Sigmoid colon (tissue), 4 donors: ENCODE measurements at regions not wholly inside any gene's neighbourhood (a gene's known extent, or its start where the extent isn't known, plus 50 kb on each side); places are given as distances from the start of the nearest gene placed in this dataset.

Experiments used
- EP300 ChIP-seq, 4 donors: sonication (generic); formaldehyde crosslinking; IDR thresholded peaks; one replicate each; pipeline ENCODE4 v1.6.1; 2017; ENCODE audit warnings: antibody characterized with exemption in 4 of 4
- POLR2A ChIP-seq, 2 donors: fragments of 450-650 bp; IDR thresholded peaks; one replicate each; pipeline ENCODE4 v1.6.1; 2016; ENCODE audit warnings: antibody characterized with exemption in 2 of 2, mild to moderate bottlenecking in 2 of 2, moderate library complexity in 2 of 2
- POLR2AphosphoS5 ChIP-seq, 4 donors: sonication (generic); formaldehyde crosslinking; IDR thresholded peaks; one replicate each; pipeline ENCODE4 v1.6.1; 2017; ENCODE audit warnings: antibody characterized with exemption in 4 of 4
- TF ChIP-seq, protein P1 (sequence below), 4 experiments: fragments of 450-650 bp in 3 of 4; fragments of 200-600 bp in 1 of 4; IDR thresholded peaks; one replicate each; pipeline ENCODE4 v1.5.1; 2016 to 2019; ENCODE audit warnings: antibody characterized with exemption in 4 of 4, mild to moderate bottlenecking in 3 of 4, moderate library complexity in 2 of 4

GRCh38 chr13:97849305-97849704 lies 104.2 kb upstream of the IPO5 start:
- TF ChIP-seq, protein P1, sequence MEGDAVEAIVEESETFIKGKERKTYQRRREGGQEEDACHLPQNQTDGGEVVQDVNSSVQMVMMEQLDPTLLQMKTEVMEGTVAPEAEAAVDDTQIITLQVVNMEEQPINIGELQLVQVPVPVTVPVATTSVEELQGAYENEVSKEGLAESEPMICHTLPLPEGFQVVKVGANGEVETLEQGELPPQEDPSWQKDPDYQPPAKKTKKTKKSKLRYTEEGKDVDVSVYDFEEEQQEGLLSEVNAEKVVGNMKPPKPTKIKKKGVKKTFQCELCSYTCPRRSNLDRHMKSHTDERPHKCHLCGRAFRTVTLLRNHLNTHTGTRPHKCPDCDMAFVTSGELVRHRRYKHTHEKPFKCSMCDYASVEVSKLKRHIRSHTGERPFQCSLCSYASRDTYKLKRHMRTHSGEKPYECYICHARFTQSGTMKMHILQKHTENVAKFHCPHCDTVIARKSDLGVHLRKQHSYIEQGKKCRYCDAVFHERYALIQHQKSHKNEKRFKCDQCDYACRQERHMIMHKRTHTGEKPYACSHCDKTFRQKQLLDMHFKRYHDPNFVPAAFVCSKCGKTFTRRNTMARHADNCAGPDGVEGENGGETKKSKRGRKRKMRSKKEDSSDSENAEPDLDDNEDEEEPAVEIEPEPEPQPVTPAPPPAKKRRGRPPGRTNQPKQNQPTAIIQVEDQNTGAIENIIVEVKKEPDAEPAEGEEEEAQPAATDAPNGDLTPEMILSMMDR (IDR thresholded peaks at IDR 0.05): no peak
- no peak for TF ChIP-seq POLR2A (IDR thresholded peaks at IDR 0.05)
- TF ChIP-seq EP300 (IDR thresholded peaks at IDR 0.05): no peak
- TF ChIP-seq POLR2AphosphoS5 (IDR thresholded peaks at IDR 0.05): no peak
